PC-9 (cell line): ENCODE measurements at regions not wholly inside any gene's neighbourhood (a gene's known extent, or its start where the extent isn't known, plus 50 kb on each side); places are given as distances from the start of the nearest gene placed in this dataset.

Experiments used
- BruUV-seq: library from RNA; stranded (reverse); fragments of 400-500 nt; replicated peaks from 2 replicates; lab custom pipeline; 2021; lab: Mats Ljungman, UMichigan
- CTCF ChIA-PET: fragments of 300-600 bp; sonication (Branson Sonifier 250); formaldehyde crosslinking; loops from one replicate; lab custom pipeline; 2022; ENCODE audit warnings: antibody characterized with exemption; lab: Charles Lee
- POLR2A ChIA-PET: fragments of 300-600 bp; sonication (Branson Sonifier 250); formaldehyde crosslinking; loops from one replicate; lab custom pipeline; 2022; ENCODE audit warnings: antibody characterized with exemption; ENCODE audit not compliant: unreplicated experiment; lab: Charles Lee
- DNase-seq, 2 experiments: peaks; one replicate each; pipeline versions ENCODE4 v3.0.0 to v3.0.0-alpha.2; 2015 to 2022; ENCODE audit warnings: mixed read lengths in 1 of 2
- H2AFZ ChIP-seq: fragments of 200-600 bp; sonication (generic); 2 replicates; pipeline ENCODE4 v1.8.1; 2017; ENCODE audit warnings: antibody characterized with exemption
- H3F3A ChIP-seq: fragments of 200-600 bp; sonication (generic); 2 replicates; pipeline ENCODE4 v1.8.1; 2017; ENCODE audit warnings: antibody characterized with exemption, mild to moderate bottlenecking, low read depth; ENCODE audit not compliant: insufficient read depth
- H3K27ac ChIP-seq: fragments of 200-600 bp; sonication (generic); 2 replicates; pipeline ENCODE4 v1.6.1; 2016; ENCODE audit warnings: mixed run types
- H3K27me3 ChIP-seq: fragments of 200-600 bp; sonication (generic); 2 replicates; pipeline ENCODE4 v1.6.1; 2016; ENCODE audit warnings: low read depth, mixed run types; ENCODE audit not compliant: insufficient read depth
- H3K36me3 ChIP-seq: fragments of 200-600 bp; sonication (generic); 2 replicates; pipeline ENCODE4 v1.6.1; 2016; ENCODE audit warnings: low read depth, mixed run types
- H3K4me1 ChIP-seq: fragments of 200-600 bp; sonication (generic); replicated peaks from 2 replicates; pipeline ENCODE4 v1.6.1; 2016; ENCODE audit warnings: mixed run types; ENCODE audit not compliant: insufficient read depth
- H3K4me2 ChIP-seq: fragments of 200-600 bp; sonication (generic); 2 replicates; pipeline ENCODE4 v1.6.1; 2017; ENCODE audit warnings: mixed run types
- H3K4me3 ChIP-seq: fragments of 200-600 bp; sonication (generic); 2 replicates; pipeline ENCODE4 v1.6.1; 2016; ENCODE audit warnings: mixed run types
- H3K79me2 ChIP-seq: fragments of 200-600 bp; sonication (generic); 2 replicates; pipeline ENCODE4 v1.6.1; 2017; ENCODE audit warnings: low read depth, mixed run types
- H3K9me2 ChIP-seq: fragments of 200-600 bp; sonication (generic); 2 replicates; pipeline ENCODE4 v1.8.1; 2017; ENCODE audit warnings: mild to moderate bottlenecking; ENCODE audit not compliant: insufficient read depth
- H3K9me3 ChIP-seq: fragments of 200-600 bp; sonication (generic); 2 replicates; pipeline ENCODE4 v1.8.1; 2016; ENCODE audit warnings: low read depth; ENCODE audit not compliant: insufficient read depth
- H4K20me1 ChIP-seq: fragments of 200-600 bp; sonication (generic); 2 replicates; pipeline ENCODE4 v1.8.1; 2017; ENCODE audit not compliant: insufficient read depth
- CTCF ChIP-seq: fragments of 200-600 bp; sonication (generic); conservative IDR thresholded peaks from 2 replicates; pipeline ENCODE4 v1.6.1; 2017; ENCODE audit warnings: mixed run types, antibody characterized with exemption, mild to moderate bottlenecking, moderate library complexity
- EZH2 ChIP-seq: fragments of 200-600 bp; sonication (generic); IDR thresholded peaks from 2 replicates; pipeline ENCODE4 v1.8.0; 2017; ENCODE audit warnings: antibody characterized with exemption, low read depth
- intact Hi-C: fragments of 100-400 bp; cut with micrococcal nuclease; formaldehyde crosslinking; loops from one replicate; pipeline ENCODE4 v1.10.0; 2022; ENCODE audit not compliant: unreplicated experiment

GRCh38 chr3:21073561-21073960 lies 677.4 kb downstream of the ZNF385D start:
- ChIA-PET CTCF (no interaction called here), POLR2A (no interaction called here)
- Histone ChIP-seq H3K27me3 (no peaks in the 10 kb centered on the region), H3K27ac (no peak overlapping the region), H3K9me2 (no peaks in the 10 kb centered on the region), H4K20me1 (no peaks in the 10 kb centered on the region), H3K9me3 (no peaks in the 10 kb centered on the region), H3F3A (no peaks in the 10 kb centered on the region), H2AFZ (no peak overlapping the region), H3K4me1 (no peaks in the 10 kb centered on the region), H3K4me3 (no peak overlapping the region), H3K36me3 (no peaks in the 10 kb centered on the region), H3K79me2 (no peaks in the 10 kb centered on the region), H3K4me2 (no peak overlapping the region)
- intact Hi-C loops, result no loop called here
- TF ChIP-seq EZH2, result no peak
- TF ChIP-seq CTCF, result no peak
- no peak for DNase-seq
- BruUV-seq, result no TSS peak

- intact Hi-C loops, result no loop called here
- Histone ChIP-seq H2AFZ (no peak overlapping the region), H4K20me1 (no peaks in the 10 kb centered on the region), H3K9me2 (no peaks in the 10 kb centered on the region), H3K27me3 (no peaks in the 10 kb centered on the region), H3K9me3 (no peaks in the 10 kb centered on the region), H3K4me2 (no peak overlapping the region), H3K36me3 (no peaks in the 10 kb centered on the region), H3F3A (no peaks in the 10 kb centered on the region), H3K27ac (no peak overlapping the region), H3K79me2 (no peaks in the 10 kb centered on the region), H3K4me1 (no peaks in the 10 kb centered on the region), H3K4me3 (no peak overlapping the region)
- no peak for TF ChIP-seq CTCF
- CTCF ChIA-PET, result no interaction called here
- no peak for DNase-seq
- BruUV-seq, result no TSS peak
- POLR2A ChIA-PET, result no interaction called here
Measured at GRCh38 chr3:21067031-21067813, 683.8 kb downstream of the ZNF385D start.

- no TSS peak for BruUV-seq
- Histone ChIP-seq H3K36me3 (no peaks in the 10 kb centered on the region), H3K9me3 (no peaks in the 10 kb centered on the region), H3K9me2 (no peaks in the 10 kb centered on the region; the same call in 1 of the 2 replicates), H3K27ac (no peak overlapping the region), H2AFZ (no peak overlapping the region), H3K27me3 (no peaks in the 10 kb centered on the region), H3F3A (no peaks in the 10 kb centered on the region), H3K4me2 (no peak overlapping the region), H3K79me2 (no peaks in the 10 kb centered on the region), H4K20me1 (no peaks in the 10 kb centered on the region), H3K4me3 (no peak overlapping the region), H3K4me1 (no peaks in the 10 kb centered on the region)
- intact Hi-C loops, result no loop called here
- TF ChIP-seq CTCF (no peak), EZH2 (no peak)
- ChIA-PET POLR2A (no interaction called here), CTCF (no interaction called here)
- no peak for DNase-seq
Measured at GRCh38 chr3:21062831-21063294, 688.1 kb downstream of the ZNF385D start.
